PC-3 (cell line): ENCODE measurements at regions not wholly inside any gene's neighbourhood (a gene's known extent, or its start where the extent isn't known, plus 50 kb on each side); places are given as distances from the start of the nearest gene placed in this dataset.

Source experiments
- ATAC-seq: fragments of 200-7000 bp; cut with Tn5 transposase; 2 replicates; pipeline ENCODE4 v1.9.1; 2020; ENCODE audit warnings: mild to moderate bottlenecking, moderate library complexity
- BruUV-seq: library from RNA; stranded (reverse); fragments of 400-500 nt; replicated peaks from 2 replicates; lab custom pipeline; 2021; lab: Mats Ljungman, UMichigan
- CTCF ChIA-PET: fragments of 300-600 bp; sonication (Branson Sonifier 250); formaldehyde crosslinking; loops from one replicate; lab custom pipeline; 2022; ENCODE audit warnings: antibody characterized with exemption; lab: Charles Lee
- POLR2A ChIA-PET: fragments of 300-600 bp; sonication (Branson Sonifier 250); formaldehyde crosslinking; loops from one replicate; lab custom pipeline; 2022; ENCODE audit warnings: antibody characterized with exemption; ENCODE audit not compliant: unreplicated experiment; lab: Charles Lee
- DNase-seq: peaks from one replicate; pipeline ENCODE4 v3.0.0-alpha.2; 2015
- H2AFZ ChIP-seq: fragments of 300-600 bp; sonication (generic); 2 replicates; pipeline ENCODE4 v1.6.0; 2016; ENCODE audit warnings: antibody characterized with exemption, low read length
- H3F3A ChIP-seq: fragments of 300-600 bp; sonication (generic); one replicate; pipeline ENCODE4 v1.6.0; 2017; ENCODE audit warnings: antibody characterized with exemption, low read length, control low read depth, mild to moderate bottlenecking; ENCODE audit not compliant: unreplicated experiment
- H3K27ac ChIP-seq: fragments of 300-600 bp; sonication (generic); 2 replicates; pipeline ENCODE4 v1.5.1; 2016; ENCODE audit warnings: mild to moderate bottlenecking, low read length
- H3K27me3 ChIP-seq: fragments of 300-600 bp; sonication (generic); 2 replicates; pipeline ENCODE4 v1.6.1; 2016; ENCODE audit warnings: low read length, mixed read lengths
- H3K36me3 ChIP-seq: fragments of 300-600 bp; sonication (generic); 2 replicates; pipeline ENCODE4 v1.6.1; 2016; ENCODE audit warnings: low read depth, mixed run types, low read length, mixed read lengths
- H3K4me1 ChIP-seq: fragments of 300-600 bp; sonication (generic); 2 replicates; pipeline ENCODE4 v1.5.1; 2016; ENCODE audit warnings: low read length; ENCODE audit not compliant: insufficient read depth
- H3K4me2 ChIP-seq: fragments of 300-600 bp; sonication (generic); 2 replicates; pipeline ENCODE4 v1.6.0; 2016; ENCODE audit warnings: low read length
- H3K4me3 ChIP-seq: fragments of 300-600 bp; sonication (generic); 2 replicates; pipeline ENCODE4 v1.5.1; 2016; ENCODE audit warnings: mild to moderate bottlenecking, low read length, mixed read lengths
- H3K79me2 ChIP-seq: fragments of 300-600 bp; sonication (generic); 2 replicates; pipeline ENCODE4 v1.6.1; 2017; ENCODE audit warnings: low read length, mixed read lengths
- H3K9ac ChIP-seq: fragments of 300-600 bp; sonication (generic); 2 replicates; pipeline ENCODE4 v1.6.0; 2016; ENCODE audit warnings: mild to moderate bottlenecking, low read length
- H3K9me2 ChIP-seq: fragments of 300-600 bp; sonication (generic); replicated peaks from 2 replicates; pipeline ENCODE4 v1.6.1; 2016; ENCODE audit warnings: mixed run types, low read length, mixed read lengths
- H3K9me3 ChIP-seq: fragments of 300-600 bp; sonication (generic); 2 replicates; pipeline ENCODE4 v1.6.1; 2016; ENCODE audit warnings: low read length, mixed read lengths
- H4K20me1 ChIP-seq: fragments of 300-600 bp; sonication (generic); 2 replicates; pipeline ENCODE4 v1.6.1; 2016; ENCODE audit warnings: low read length, mixed read lengths
- EZH2 ChIP-seq: fragments of 300-600 bp; sonication (generic); IDR thresholded peaks from one replicate; pipeline ENCODE4 v1.6.1; 2017; ENCODE audit warnings: antibody characterized with exemption, mild to moderate bottlenecking, low read length; ENCODE audit not compliant: unreplicated experiment
- EZH2phosphoT487 ChIP-seq: fragments of 300-600 bp; sonication (generic); IDR thresholded peaks from 2 replicates; pipeline ENCODE4 v1.6.1; 2018; ENCODE audit warnings: mild to moderate bottlenecking, antibody characterized with exemption, low read length, borderline replicate concordance
- intact Hi-C: fragments of 100-400 bp; cut with micrococcal nuclease; formaldehyde crosslinking; loops from 2 replicates; pipeline ENCODE4 v1.9.0; 2023
- TF ChIP-seq, protein P1 (sequence below): fragments of 300-600 bp; sonication (generic); conservative IDR thresholded peaks from 2 replicates; pipeline ENCODE4 v1.5.1; 2017; ENCODE audit warnings: antibody characterized with exemption, low read depth, mild to moderate bottlenecking, low read length

GRCh38 chr7:155864271-155864985, 52.2 kb upstream of the SHH start:
- Histone ChIP-seq H4K20me1 (no peaks in the 10 kb centered on the region), H3K36me3 (no peaks in the 10 kb centered on the region), H3K27me3 (no peaks in the 10 kb centered on the region), H3K4me2 (no peak overlapping the region), H3K4me3 (no peak overlapping the region), H2AFZ (no peak overlapping the region), H3K79me2 (no peaks in the 10 kb centered on the region), H3K27ac (no peak overlapping the region), H3K9me3 (no peaks in the 10 kb centered on the region), H3K4me1 (peaks cover 30% of the 10 kb centered on the region), H3F3A (no peaks in the 10 kb centered on the region), H3K9ac (no peak overlapping the region), H3K9me2 (no peaks in the 10 kb centered on the region)
- no TSS peak for BruUV-seq
- DNase-seq (no peak), ATAC-seq (no peak)
- CTCF ChIA-PET: no interaction called here
- intact Hi-C loops: loop anchor here (5.0 kb wide), 1 partner anchor 83 kb away; no protein-coding TSS in a partner anchor
- TF ChIP-seq EZH2phosphoT487 (no peak), EZH2 (no peak)
- TF ChIP-seq, protein P1, sequence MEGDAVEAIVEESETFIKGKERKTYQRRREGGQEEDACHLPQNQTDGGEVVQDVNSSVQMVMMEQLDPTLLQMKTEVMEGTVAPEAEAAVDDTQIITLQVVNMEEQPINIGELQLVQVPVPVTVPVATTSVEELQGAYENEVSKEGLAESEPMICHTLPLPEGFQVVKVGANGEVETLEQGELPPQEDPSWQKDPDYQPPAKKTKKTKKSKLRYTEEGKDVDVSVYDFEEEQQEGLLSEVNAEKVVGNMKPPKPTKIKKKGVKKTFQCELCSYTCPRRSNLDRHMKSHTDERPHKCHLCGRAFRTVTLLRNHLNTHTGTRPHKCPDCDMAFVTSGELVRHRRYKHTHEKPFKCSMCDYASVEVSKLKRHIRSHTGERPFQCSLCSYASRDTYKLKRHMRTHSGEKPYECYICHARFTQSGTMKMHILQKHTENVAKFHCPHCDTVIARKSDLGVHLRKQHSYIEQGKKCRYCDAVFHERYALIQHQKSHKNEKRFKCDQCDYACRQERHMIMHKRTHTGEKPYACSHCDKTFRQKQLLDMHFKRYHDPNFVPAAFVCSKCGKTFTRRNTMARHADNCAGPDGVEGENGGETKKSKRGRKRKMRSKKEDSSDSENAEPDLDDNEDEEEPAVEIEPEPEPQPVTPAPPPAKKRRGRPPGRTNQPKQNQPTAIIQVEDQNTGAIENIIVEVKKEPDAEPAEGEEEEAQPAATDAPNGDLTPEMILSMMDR: no peak
- POLR2A ChIA-PET: no interaction called here

- Histone ChIP-seq H2AFZ (no peak overlapping the region), H3K79me2 (no peaks in the 10 kb centered on the region), H3F3A (no peaks in the 10 kb centered on the region), H3K4me2 (no peak overlapping the region), H3K4me1 (peaks cover 36% of the 10 kb centered on the region), H4K20me1 (no peaks in the 10 kb centered on the region), H3K4me3 (no peak overlapping the region), H3K27ac (no peak overlapping the region), H3K27me3 (no peaks in the 10 kb centered on the region), H3K36me3 (no peaks in the 10 kb centered on the region), H3K9me3 (no peaks in the 10 kb centered on the region), H3K9ac (no peak overlapping the region), H3K9me2 (no peaks in the 10 kb centered on the region)
- ChIA-PET POLR2A (no interaction called here), CTCF (no interaction called here)
- BruUV-seq: no TSS peak
- no peak for DNase-seq
- ATAC-seq: no peak
- TF ChIP-seq EZH2 (no peak), EZH2phosphoT487 (no peak)
- TF ChIP-seq, protein P1: no peak
- intact Hi-C loops: loop anchor here (2.0 to 5.0 kb wide), 2 partner anchors 55 to 84 kb away; no protein-coding TSS in a partner anchor
These were observed 51.5 kb upstream of the SHH start for GRCh38 chr7:155863721-155864151.
